ENCODE measurements at regions not wholly inside any gene's neighbourhood (a gene's known extent, or its start where the extent isn't known, plus 50 kb on each side); places are given as distances from the start of the nearest gene placed in this dataset.

GRCh38 chrX:149286940-149287349, 218.2 kb downstream of the IDS start:
- WGBS, 2 experiments (ENCODE audit: insufficient coverage in 1 of 2, insufficient read length in 1 of 2): 28 to 100% methylated on average over 1 to 4 of the region's 4 CpGs
- Histone ChIP-seq H3K27ac (ENCODE audit: low read depth, low read length) (no peak overlapping the region), H3K4me3 (ENCODE audit: low read length) (no peak overlapping the region), H3K27me3 (ENCODE audit: control insufficient read depth, insufficient read depth, low read length, poor library complexity, severe bottlenecking) (no peaks in the 10 kb centered on the region), H3K9ac (ENCODE audit: extremely low read depth, low read length, poor library complexity, severe bottlenecking) (no peak overlapping the region), H3K9me3 (ENCODE audit: control insufficient read depth, low read length) (no peaks in the 10 kb centered on the region), H3K4me1 (ENCODE audit: control insufficient read depth, insufficient read depth, low read length) (no peaks in the 10 kb centered on the region), H3K36me3 (ENCODE audit: control insufficient read depth, insufficient read depth, low read length) (no peaks in the 10 kb centered on the region)
- Mint-ChIP-seq H3K9me3 (peaks cover 16% of the 10 kb centered on the region), H3K27ac (no peak overlapping the region), H3K36me3 (ENCODE audit: low read depth) (no peaks in the 10 kb centered on the region), H3K4me3 (no peak overlapping the region), H3K4me1 (no peaks in the 10 kb centered on the region), H3K27me3 (ENCODE audit: insufficient read depth) (no peaks in the 10 kb centered on the region)
- peak; percentile 81 for DNase-seq
- peak; percentile 84 for TF ChIP-seq CTCF (conservative IDR thresholded peaks at IDR 0.05)

- no peaks in the 10 kb centered on the region for H3K27me3 ChIP-seq (ENCODE audit: control insufficient read depth, insufficient read depth, low read length, poor library complexity, severe bottlenecking)
- DNase-seq: no peak
- H3K36me3 ChIP-seq (ENCODE audit: control insufficient read depth, insufficient read depth, low read length): no peaks in the 10 kb centered on the region
- no peak for TF ChIP-seq CTCF (conservative IDR thresholded peaks at IDR 0.05)
- Mint-ChIP-seq H3K27me3 (ENCODE audit: insufficient read depth) (no peaks in the 10 kb centered on the region), H3K27ac (no peak overlapping the region), H3K4me3 (no peak overlapping the region), H3K36me3 (ENCODE audit: low read depth) (no peaks in the 10 kb centered on the region), H3K9me3 (peaks cover 19% of the 10 kb centered on the region), H3K4me1 (no peaks in the 10 kb centered on the region)
- 91% methylated on average over 3 of the region's 3 CpGs; no CpG with 5 or more reads in 1 of the 2 experiments for WGBS, 2 experiments (ENCODE audit: insufficient coverage in 1 of 2, insufficient read length in 1 of 2)
- no peak overlapping the region for H3K4me3 ChIP-seq (ENCODE audit: low read length)
- H3K9me3 ChIP-seq (ENCODE audit: control insufficient read depth, low read length): no peaks in the 10 kb centered on the region
- H3K4me1 ChIP-seq (ENCODE audit: control insufficient read depth, insufficient read depth, low read length): no peaks in the 10 kb centered on the region
- H3K27ac ChIP-seq (ENCODE audit: low read depth, low read length): no peak overlapping the region
- H3K9ac ChIP-seq (ENCODE audit: extremely low read depth, low read length, poor library complexity, severe bottlenecking): no peak overlapping the region
These were observed 220.5 kb downstream of the IDS start for GRCh38 chrX:149284616-149285015.

DNA sequence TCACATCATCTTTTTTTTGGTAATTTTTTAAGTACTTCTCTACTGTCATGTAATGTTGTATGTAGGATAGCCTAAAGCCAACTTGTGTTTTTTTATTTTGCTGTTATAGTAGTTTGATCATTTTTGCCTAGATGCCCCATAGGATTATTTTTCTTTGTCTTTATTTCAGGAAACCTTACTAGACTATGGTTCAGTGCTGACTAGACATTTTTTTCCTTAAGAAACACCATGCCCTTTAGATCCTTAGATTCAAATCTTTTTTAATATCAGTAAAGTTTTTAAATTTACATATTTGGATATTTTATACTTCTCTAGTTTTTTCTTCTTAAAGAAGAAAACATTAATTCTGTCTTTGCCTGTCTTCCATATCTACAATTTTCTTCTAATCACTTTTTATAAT, 221.3 kb downstream of the IDS start:
- Mint-ChIP-seq H3K9me3 (peaks cover 22% of the 10 kb centered on the region), H3K36me3 (ENCODE audit: low read depth) (no peaks in the 10 kb centered on the region), H3K27ac (no peak overlapping the region), H3K4me3 (no peak overlapping the region), H3K27me3 (ENCODE audit: insufficient read depth) (no peaks in the 10 kb centered on the region), H3K4me1 (no peaks in the 10 kb centered on the region)
- DNase-seq: no peak
- Histone ChIP-seq H3K27ac (ENCODE audit: low read depth, low read length) (no peak overlapping the region), H3K27me3 (ENCODE audit: control insufficient read depth, insufficient read depth, low read length, poor library complexity, severe bottlenecking) (no peaks in the 10 kb centered on the region), H3K4me1 (ENCODE audit: control insufficient read depth, insufficient read depth, low read length) (no peaks in the 10 kb centered on the region), H3K36me3 (ENCODE audit: control insufficient read depth, insufficient read depth, low read length) (no peaks in the 10 kb centered on the region), H3K9me3 (ENCODE audit: control insufficient read depth, low read length) (no peaks in the 10 kb centered on the region), H3K9ac (ENCODE audit: extremely low read depth, low read length, poor library complexity, severe bottlenecking) (no peak overlapping the region), H3K4me3 (ENCODE audit: low read length) (no peak overlapping the region)
- TF ChIP-seq CTCF (conservative IDR thresholded peaks at IDR 0.05): no peak
